ENCODE measurements at regions not wholly inside any gene's neighbourhood (a gene's known extent, or its start where the extent isn't known, plus 50 kb on each side); places are given as distances from the start of the nearest gene placed in this dataset.
"Not testable (repeated sequence)": the region's sequence is repeated elsewhere in the genome, so short reads cannot be mapped to it uniquely, and the experiment has no call there.

- H3K79me2 ChIP-seq (ENCODE audit: insufficient read depth, low read length); H3K4me3 ChIP-seq (replicated peaks in 1 of 2; ENCODE audit: low read depth in 1 of 2, low read length in 2 of 2); H3K4me2 ChIP-seq (ENCODE audit: low read length); H4K20me1 ChIP-seq (ENCODE audit: insufficient read depth); RAD21 ChIA-PET (ENCODE audit: low non-redundant PET in 1 of 2, low total read pairs in 2 of 2, uncharacterized antibody in 2 of 2, unreplicated experiment in 2 of 2); H3K4me1 ChIP-seq (ENCODE audit: control insufficient read depth in 1 of 2, insufficient read depth in 2 of 2, low read length in 2 of 2); H3K36me3 ChIP-seq (ENCODE audit: control insufficient read depth in 1 of 2, insufficient read depth in 2 of 2, low read length in 2 of 2); H3K27me3 ChIP-seq (ENCODE audit: insufficient read depth, low read length); H3K27ac ChIP-seq (ENCODE audit: low read depth, low read length); H3K9me3 ChIP-seq (ENCODE audit: control insufficient read depth in 1 of 2, insufficient read depth in 1 of 2, low read depth in 1 of 2, low read length in 2 of 2); BruUV-seq (replicated peaks); H3K9me2 ChIP-seq (ENCODE audit: insufficient read depth); H2AFZ ChIP-seq (ENCODE audit: low read depth, low read length, poor library complexity, severe bottlenecking); POLR2A ChIA-PET; H3K9ac ChIP-seq (ENCODE audit: low read length): not testable (repeated sequence)
- DNase-seq (ENCODE audit: low read depth, low spot score): peak; percentile 2
- CTCF ChIA-PET: interaction anchor here (0.9 kb wide), 1 partner anchor 183 kb away, joined by 3 read pairs; no protein-coding TSS in a partner anchor
- ATAC-seq: peak; percentile 94
- peak; percentile 37 to 56 (median 45); a peak in 5 of 6 replicates for TF ChIP-seq CTCF (IDR thresholded peaks at IDR 0.05 in 2 of 3, conservative IDR thresholded peaks at IDR 0.05 in 1 of 3; ENCODE audit: borderline replicate concordance in 1 of 3, insufficient read depth in 1 of 3, low read depth in 2 of 3, low read length in 2 of 3)
- peak; percentile 72 for TF ChIP-seq RAD21 (IDR thresholded peaks at IDR 0.05; ENCODE audit: low read depth)
- intact Hi-C loops (cut with micrococcal nuclease): loop anchor here (2.0 to 5.0 kb wide), 3 partner anchors 63 to 264 kb away; partner anchors contain the start of genes MDH2 and STYXL1
Measured at GRCh38 chr7:76130661-76131060, 71.0 kb upstream of the SRRM3 start.

GRCh38 chr7:76131887-76132286 is 69.8 kb upstream of the SRRM3 start:
- H2AFZ ChIP-seq (ENCODE audit: low read depth, low read length, poor library complexity, severe bottlenecking); DNase-seq (ENCODE audit: low read depth, low spot score); ATAC-seq; H3K4me2 ChIP-seq (ENCODE audit: low read length); H3K4me3 ChIP-seq (replicated peaks in 1 of 2; ENCODE audit: low read depth in 1 of 2, low read length in 2 of 2); CTCF ChIA-PET; H3K27ac ChIP-seq (ENCODE audit: low read depth, low read length); H3K36me3 ChIP-seq (ENCODE audit: control insufficient read depth in 1 of 2, insufficient read depth in 2 of 2, low read length in 2 of 2); BruUV-seq (replicated peaks); H3K4me1 ChIP-seq (ENCODE audit: control insufficient read depth in 1 of 2, insufficient read depth in 2 of 2, low read length in 2 of 2); H3K9me3 ChIP-seq (ENCODE audit: control insufficient read depth in 1 of 2, insufficient read depth in 1 of 2, low read depth in 1 of 2, low read length in 2 of 2); H3K79me2 ChIP-seq (ENCODE audit: insufficient read depth, low read length); H3K9me2 ChIP-seq (ENCODE audit: insufficient read depth); RAD21 ChIA-PET (ENCODE audit: low non-redundant PET in 1 of 2, low total read pairs in 2 of 2, uncharacterized antibody in 2 of 2, unreplicated experiment in 2 of 2); H3K27me3 ChIP-seq (ENCODE audit: insufficient read depth, low read length); H3K9ac ChIP-seq (ENCODE audit: low read length); H4K20me1 ChIP-seq (ENCODE audit: insufficient read depth); POLR2A ChIA-PET: not testable (repeated sequence)
- intact Hi-C loops (cut with micrococcal nuclease): loop anchor here (2.0 to 5.0 kb wide), 3 partner anchors 65 to 265 kb away; partner anchors contain the start of genes MDH2 and STYXL1
